GM12872 (cell line): ENCODE measurements at regions not wholly inside any gene's neighbourhood (a gene's known extent, or its start where the extent isn't known, plus 50 kb on each side); places are given as distances from the start of the nearest gene placed in this dataset.

Experiments used
- TF ChIP-seq, protein P1 (sequence below): IDR thresholded peaks from 3 replicates; pipeline ENCODE4 v1.5.1; 2011; ENCODE audit warnings: low read depth, mild to moderate bottlenecking, low read length, moderate library complexity; ENCODE audit not compliant: insufficient read depth

DNA sequence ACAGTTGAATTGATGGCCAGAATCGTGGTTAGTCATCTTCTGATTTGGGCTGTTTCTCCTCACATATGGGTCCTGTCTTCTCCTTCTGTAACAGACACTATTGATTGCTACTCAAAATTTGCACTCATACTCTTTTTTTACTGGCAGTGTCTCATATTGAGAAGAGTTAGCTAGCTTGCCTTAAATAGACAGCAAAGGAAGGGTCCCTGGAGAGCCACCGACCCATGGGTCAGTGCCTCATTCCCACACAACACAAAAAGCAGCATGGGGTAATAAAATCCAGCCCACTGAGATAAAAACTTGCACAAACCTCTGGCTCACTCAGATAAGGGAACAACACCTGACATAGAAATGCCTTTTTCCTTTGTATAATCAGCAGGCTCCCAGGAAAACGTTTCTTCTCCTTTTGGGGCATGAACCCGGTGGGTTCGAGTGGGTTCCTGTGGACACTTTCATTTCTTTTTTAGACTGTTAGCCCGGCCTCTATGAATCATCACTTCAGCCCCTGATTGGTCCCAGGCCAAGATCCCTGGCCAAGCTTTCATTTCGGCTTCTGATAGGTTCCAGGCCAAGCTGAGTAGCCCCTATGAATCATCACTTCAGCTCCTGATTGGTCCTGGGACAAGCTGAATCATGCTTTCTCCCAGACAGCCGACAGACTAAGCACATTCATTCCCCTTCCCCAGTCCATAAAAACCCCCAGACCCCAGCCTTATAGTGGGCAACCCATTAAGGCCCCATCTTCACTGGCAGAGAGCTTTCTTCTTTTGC is 408.1 kb downstream of the DCAF12L2 start:
- TF ChIP-seq, protein P1, sequence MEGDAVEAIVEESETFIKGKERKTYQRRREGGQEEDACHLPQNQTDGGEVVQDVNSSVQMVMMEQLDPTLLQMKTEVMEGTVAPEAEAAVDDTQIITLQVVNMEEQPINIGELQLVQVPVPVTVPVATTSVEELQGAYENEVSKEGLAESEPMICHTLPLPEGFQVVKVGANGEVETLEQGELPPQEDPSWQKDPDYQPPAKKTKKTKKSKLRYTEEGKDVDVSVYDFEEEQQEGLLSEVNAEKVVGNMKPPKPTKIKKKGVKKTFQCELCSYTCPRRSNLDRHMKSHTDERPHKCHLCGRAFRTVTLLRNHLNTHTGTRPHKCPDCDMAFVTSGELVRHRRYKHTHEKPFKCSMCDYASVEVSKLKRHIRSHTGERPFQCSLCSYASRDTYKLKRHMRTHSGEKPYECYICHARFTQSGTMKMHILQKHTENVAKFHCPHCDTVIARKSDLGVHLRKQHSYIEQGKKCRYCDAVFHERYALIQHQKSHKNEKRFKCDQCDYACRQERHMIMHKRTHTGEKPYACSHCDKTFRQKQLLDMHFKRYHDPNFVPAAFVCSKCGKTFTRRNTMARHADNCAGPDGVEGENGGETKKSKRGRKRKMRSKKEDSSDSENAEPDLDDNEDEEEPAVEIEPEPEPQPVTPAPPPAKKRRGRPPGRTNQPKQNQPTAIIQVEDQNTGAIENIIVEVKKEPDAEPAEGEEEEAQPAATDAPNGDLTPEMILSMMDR, result no peak

DNA sequence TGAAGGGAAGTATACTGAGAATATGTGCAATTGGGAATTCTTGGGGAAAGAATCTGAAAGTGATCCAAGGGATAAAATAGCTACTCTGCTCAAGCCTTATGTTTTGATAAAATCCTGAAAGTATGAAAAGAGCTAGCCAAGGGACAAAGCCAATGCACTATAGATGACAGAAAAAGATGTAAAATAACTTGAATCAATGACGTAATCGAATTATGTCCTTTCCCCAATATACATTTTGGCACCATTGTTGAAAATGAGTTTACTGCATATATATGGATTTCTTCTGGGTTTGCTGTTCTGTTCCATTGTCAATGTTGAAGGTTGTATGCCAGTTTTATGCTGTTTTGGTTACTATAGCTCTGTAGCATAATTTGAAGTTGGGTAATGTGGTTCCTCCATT is 407.3 kb downstream of the DCAF12L2 start:
- TF ChIP-seq, protein P1, result no peak

DNA sequence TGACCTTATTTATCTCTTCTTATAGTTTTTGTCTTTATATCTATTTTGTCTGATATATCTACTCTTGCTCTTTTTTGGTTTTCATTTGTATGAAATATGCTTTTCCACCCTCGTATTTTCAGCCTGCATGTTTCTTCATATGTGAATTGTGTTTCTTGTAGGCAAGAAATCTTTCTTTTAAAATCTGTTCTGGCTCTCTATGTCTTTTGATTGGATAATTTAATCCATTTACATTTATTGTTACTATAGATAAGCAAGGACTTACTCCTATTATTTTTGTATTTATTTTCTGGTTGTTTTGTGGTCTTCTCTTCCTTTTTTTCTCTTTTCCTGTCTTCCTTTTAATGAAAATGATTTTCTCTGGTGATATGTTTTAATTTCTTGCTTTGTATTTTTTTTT is 403.1 kb downstream of the DCAF12L2 start:
- TF ChIP-seq, protein P1, result no peak

GRCh38 chrX:125765347-125765746 is 400.7 kb downstream of the DCAF12L2 start:
- TF ChIP-seq, protein P1, result no peak

DNA sequence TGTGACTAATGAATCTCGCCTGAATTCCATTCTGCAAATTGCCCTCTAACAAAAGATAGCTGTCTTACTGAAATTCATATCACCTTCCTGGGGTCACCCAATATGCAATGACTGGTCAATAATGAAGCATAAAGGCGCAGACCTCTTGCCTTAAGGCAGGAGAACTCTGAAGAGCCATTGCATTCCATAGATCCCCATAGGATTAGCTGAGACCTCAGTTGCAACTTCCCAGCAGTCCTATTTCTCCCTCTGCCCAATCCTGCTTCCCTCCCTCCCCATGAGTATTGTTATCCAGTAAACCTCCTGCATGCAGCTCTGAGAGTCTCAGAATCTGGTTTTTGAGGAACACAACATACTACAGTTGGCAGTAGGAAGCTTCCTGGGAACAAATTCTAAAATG is 396.5 kb downstream of the DCAF12L2 start:
- TF ChIP-seq, protein P1, result no peak

DNA sequence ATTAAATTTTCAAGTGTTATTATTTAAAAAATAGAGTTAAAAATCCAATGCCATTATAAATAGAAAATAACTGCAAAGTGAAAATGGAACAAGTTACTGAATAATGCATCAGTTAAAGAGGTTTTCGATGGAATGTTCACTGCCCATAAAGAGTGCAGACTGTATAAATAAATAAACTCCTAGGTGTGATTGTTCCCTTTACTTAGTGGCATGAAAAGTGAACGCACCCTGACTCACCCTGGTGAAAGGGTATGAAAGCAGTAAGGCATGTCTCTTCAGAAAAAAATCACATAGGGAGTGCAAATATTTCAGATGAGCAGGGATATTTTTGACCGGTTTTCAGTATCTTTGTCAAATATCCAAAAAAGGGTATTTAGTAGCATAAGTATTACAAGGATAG is 387.8 kb downstream of the DCAF12L2 start:
- TF ChIP-seq, protein P1, result no peak

- TF ChIP-seq, protein P1, result no peak
Observed at GRCh38 chrX:125782184-125782583, 383.9 kb downstream of the DCAF12L2 start.
